Calu3 (cell line): ENCODE measurements at regions not wholly inside any gene's neighbourhood (a gene's known extent, or its start where the extent isn't known, plus 50 kb on each side); places are given as distances from the start of the nearest gene placed in this dataset.

Experiments used
- BruUV-seq: library from RNA; stranded (reverse); fragments of 400-500 nt; replicated peaks from 2 replicates; lab custom pipeline; 2021; lab: Mats Ljungman, UMichigan
- CTCF ChIA-PET: fragments of 300-600 bp; sonication (Branson Sonifier 250); formaldehyde crosslinking; loops from one replicate; lab custom pipeline; 2022; ENCODE audit warnings: antibody characterized with exemption; lab: Charles Lee
- DNase-seq: peaks from one replicate; pipeline ENCODE4 v3.0.0; 2022
- H3K27ac Mint-ChIP-seq: one replicate; pipeline ENCODE4 v1.8.0; 2022; ENCODE audit warnings: mixed read lengths; ENCODE audit not compliant: unreplicated experiment
- H3K27me3 Mint-ChIP-seq: one replicate; pipeline ENCODE4 v1.8.0; 2022; ENCODE audit warnings: mixed read lengths; ENCODE audit not compliant: unreplicated experiment
- H3K36me3 Mint-ChIP-seq: one replicate; pipeline ENCODE4 v1.8.0; 2022; ENCODE audit warnings: mild to moderate bottlenecking, moderate library complexity, mixed read lengths; ENCODE audit not compliant: insufficient read depth, unreplicated experiment
- H3K4me1 Mint-ChIP-seq: one replicate; pipeline ENCODE4 v1.8.0; 2022; ENCODE audit warnings: mild to moderate bottlenecking, low read depth, mixed read lengths; ENCODE audit not compliant: unreplicated experiment
- H3K4me3 Mint-ChIP-seq: one replicate; pipeline ENCODE4 v1.8.0; 2022; ENCODE audit warnings: mild to moderate bottlenecking, low read depth, moderate library complexity, mixed read lengths; ENCODE audit not compliant: unreplicated experiment
- H3K9me3 Mint-ChIP-seq: one replicate; pipeline ENCODE4 v1.8.0; 2022; ENCODE audit warnings: low read depth, mixed read lengths; ENCODE audit not compliant: unreplicated experiment
- intact Hi-C: fragments of 100-400 bp; cut with micrococcal nuclease; formaldehyde crosslinking; loops from one replicate; pipeline ENCODE4 v1.10.0; 2022; ENCODE audit not compliant: unreplicated experiment
- TF ChIP-seq, protein P1 (sequence below): fragments of 200-600 bp; IDR thresholded peaks from one replicate; pipeline ENCODE4 v1.8.0; 2022; ENCODE audit warnings: antibody characterized with exemption; ENCODE audit not compliant: unreplicated experiment

DNA sequence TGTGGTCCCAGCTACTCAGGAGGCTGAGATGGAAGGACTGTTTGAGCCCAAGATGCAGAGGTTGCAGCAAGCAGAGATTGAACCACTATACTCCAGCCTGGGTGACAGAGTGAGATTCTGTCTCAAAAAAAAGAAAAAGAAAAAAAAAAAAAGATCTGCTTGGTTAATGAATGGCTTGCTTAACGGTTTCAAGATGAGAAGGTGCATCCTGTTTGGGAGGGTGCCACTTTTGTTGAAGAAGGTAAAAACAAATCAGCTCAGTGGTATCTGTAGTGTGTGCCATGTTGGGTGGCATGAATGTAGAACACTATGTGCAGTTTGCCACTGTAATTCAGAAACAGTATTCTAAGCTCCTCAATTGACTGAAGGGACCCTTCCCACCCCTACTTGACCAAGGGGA, 94.9 kb upstream of the ETV3 start:
- Mint-ChIP-seq H3K4me1 (peaks cover 43% of the 10 kb centered on the region), H3K27me3 (no peaks in the 10 kb centered on the region), H3K36me3 (no peaks in the 10 kb centered on the region), H3K9me3 (no peaks in the 10 kb centered on the region), H3K4me3 (no peak overlapping the region), H3K27ac (no peak overlapping the region)
- no TSS peak for BruUV-seq
- TF ChIP-seq, protein P1, sequence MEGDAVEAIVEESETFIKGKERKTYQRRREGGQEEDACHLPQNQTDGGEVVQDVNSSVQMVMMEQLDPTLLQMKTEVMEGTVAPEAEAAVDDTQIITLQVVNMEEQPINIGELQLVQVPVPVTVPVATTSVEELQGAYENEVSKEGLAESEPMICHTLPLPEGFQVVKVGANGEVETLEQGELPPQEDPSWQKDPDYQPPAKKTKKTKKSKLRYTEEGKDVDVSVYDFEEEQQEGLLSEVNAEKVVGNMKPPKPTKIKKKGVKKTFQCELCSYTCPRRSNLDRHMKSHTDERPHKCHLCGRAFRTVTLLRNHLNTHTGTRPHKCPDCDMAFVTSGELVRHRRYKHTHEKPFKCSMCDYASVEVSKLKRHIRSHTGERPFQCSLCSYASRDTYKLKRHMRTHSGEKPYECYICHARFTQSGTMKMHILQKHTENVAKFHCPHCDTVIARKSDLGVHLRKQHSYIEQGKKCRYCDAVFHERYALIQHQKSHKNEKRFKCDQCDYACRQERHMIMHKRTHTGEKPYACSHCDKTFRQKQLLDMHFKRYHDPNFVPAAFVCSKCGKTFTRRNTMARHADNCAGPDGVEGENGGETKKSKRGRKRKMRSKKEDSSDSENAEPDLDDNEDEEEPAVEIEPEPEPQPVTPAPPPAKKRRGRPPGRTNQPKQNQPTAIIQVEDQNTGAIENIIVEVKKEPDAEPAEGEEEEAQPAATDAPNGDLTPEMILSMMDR = no peak
- no peak for DNase-seq
- intact Hi-C loops = no loop called here
- CTCF ChIA-PET = no interaction called here

DNA sequence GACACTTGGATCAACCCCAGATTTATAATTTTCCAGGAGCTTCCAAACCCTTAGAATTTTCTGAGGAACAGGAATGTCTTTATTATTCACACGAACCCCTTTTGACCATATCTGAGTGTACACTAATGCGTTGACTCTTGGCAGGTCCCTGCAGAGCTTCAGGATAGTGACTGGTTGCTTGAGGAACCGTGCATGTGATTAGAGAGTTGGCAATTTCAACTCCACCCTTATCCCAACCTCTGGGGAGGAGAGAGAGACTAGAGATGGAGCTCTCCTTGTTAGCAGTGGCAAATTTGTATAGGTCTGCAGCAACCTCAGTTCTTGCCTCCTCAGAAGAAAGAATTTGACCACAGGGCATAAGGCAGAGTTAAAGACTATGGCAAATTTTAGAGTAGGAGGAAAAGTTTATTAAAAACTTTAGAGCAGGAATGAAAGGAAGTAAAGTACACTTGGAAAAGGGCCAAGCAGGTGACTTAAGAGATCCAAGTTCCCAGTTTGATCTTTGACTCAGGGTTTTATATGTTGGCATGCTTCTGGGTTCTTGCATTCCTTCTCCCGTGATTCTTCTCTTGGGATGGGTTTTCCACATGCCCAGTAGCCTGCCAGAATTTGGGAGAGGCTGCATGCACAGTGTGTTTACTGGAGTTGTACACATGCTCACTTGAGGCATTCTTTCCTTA, 93.8 kb upstream of the ETV3 start:
- H3K4me3 Mint-ChIP-seq = no peak overlapping the region
- TF ChIP-seq, protein P1 = no peak
- intact Hi-C loops = no loop called here
- H3K36me3 Mint-ChIP-seq = no peaks in the 10 kb centered on the region
- no peaks in the 10 kb centered on the region for H3K27me3 Mint-ChIP-seq
- no peak overlapping the region for H3K27ac Mint-ChIP-seq
- CTCF ChIA-PET = interaction anchor here (1.2 kb wide), 1 partner anchor 29 kb away, joined by 4 read pairs; no protein-coding TSS in a partner anchor
- peaks cover 37% of the 10 kb centered on the region for H3K4me1 Mint-ChIP-seq
- no peaks in the 10 kb centered on the region for H3K9me3 Mint-ChIP-seq
- BruUV-seq = no TSS peak
- no peak for DNase-seq

DNA sequence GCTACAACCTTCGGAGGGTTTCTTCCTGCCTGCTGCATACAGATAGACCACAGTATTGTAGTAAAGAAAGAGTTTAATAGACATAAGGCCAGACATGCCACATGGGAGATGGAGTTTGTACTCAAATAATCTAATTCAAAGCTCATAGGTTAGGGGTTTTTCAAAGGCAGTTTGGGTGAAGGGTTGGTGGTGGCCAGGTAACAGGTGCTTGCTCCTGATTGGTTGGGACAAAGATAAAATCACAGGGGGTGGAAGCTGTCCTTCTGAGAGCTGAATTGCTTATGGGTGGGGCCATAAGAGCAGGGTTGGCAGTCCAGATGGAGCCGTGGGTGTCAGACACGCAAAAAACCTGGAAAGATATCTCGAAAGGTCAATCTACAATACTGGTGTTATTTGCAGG, 92.3 kb upstream of the ETV3 start:
- Mint-ChIP-seq H3K36me3 (no peaks in the 10 kb centered on the region), H3K27ac (no peak overlapping the region), H3K4me1 (peaks cover 32% of the 10 kb centered on the region), H3K27me3 (no peaks in the 10 kb centered on the region), H3K4me3 (no peak overlapping the region), H3K9me3 (no peaks in the 10 kb centered on the region)
- CTCF ChIA-PET = interaction anchor here (0.7 kb wide), 1 partner anchor 882 kb away, joined by 3 read pairs; no protein-coding TSS in a partner anchor
- no peak for DNase-seq
- intact Hi-C loops = no loop called here
- TF ChIP-seq, protein P1 = no peak
- no TSS peak for BruUV-seq

DNA sequence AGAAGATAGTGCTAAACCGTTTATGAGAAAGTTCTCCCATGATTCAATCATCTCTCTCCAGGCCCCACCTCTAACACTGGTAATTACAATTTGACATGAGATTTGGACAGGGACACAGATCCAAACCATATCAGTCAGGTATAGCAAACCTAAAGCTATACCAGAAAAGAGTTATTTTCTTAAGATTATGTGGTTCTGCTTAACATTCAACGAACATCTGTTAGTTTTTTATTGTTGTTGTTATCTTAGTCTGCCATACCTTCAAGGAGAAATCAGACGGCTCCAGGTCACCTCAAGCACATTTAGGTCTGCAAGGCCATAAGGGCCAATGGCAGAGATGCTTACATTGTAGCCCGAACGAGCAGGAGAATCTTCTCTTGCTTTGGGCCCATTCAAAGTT, 89.5 kb upstream of the ETV3 start:
- CTCF ChIA-PET = no interaction called here
- Mint-ChIP-seq H3K4me1 (peaks cover 12% of the 10 kb centered on the region), H3K36me3 (no peaks in the 10 kb centered on the region), H3K9me3 (no peaks in the 10 kb centered on the region), H3K4me3 (no peak overlapping the region), H3K27ac (no peak overlapping the region), H3K27me3 (no peaks in the 10 kb centered on the region)
- TF ChIP-seq, protein P1 = no peak
- intact Hi-C loops = no loop called here
- DNase-seq = no peak
- no TSS peak for BruUV-seq
